Natural killer cell (primary cell): ENCODE measurements at regions not wholly inside any gene's neighbourhood (a gene's known extent, or its start where the extent isn't known, plus 50 kb on each side); places are given as distances from the start of the nearest gene placed in this dataset.

ENCODE experiments used
- ATAC-seq, 3 donors: fragments of 150-1000 bp in 2 of 3; fragments of 200-7000 bp in 1 of 3; cut with Tn5 transposase; 1 replicate in 1 of 3; 2 replicates in 2 of 3; pipeline ENCODE4 v1.10.0; 2021; ENCODE audit warnings: mild to moderate bottlenecking in 2 of 3, moderate library complexity in 2 of 3
- DNase-seq, 2 donors: peaks; one replicate each; pipeline versions ENCODE4 v3.0.0 to v3.0.0-alpha.2; 2013 to 2021; ENCODE audit warnings: mixed read lengths in 1 of 2
- H3K27ac ChIP-seq: one replicate; pipeline ENCODE4 v1.5.1; 2013; ENCODE audit warnings: mild to moderate bottlenecking, low read length
- H3K27me3 ChIP-seq: one replicate; pipeline ENCODE4 v1.6.1; 2013; ENCODE audit warnings: low read length; ENCODE audit not compliant: control insufficient read depth, insufficient read depth
- H3K36me3 ChIP-seq: one replicate; pipeline ENCODE4 v1.6.1; 2013; ENCODE audit warnings: low read length; ENCODE audit not compliant: control insufficient read depth, insufficient read depth
- H3K4me1 ChIP-seq: one replicate; pipeline ENCODE4 v1.6.1; 2013; ENCODE audit warnings: low read length; ENCODE audit not compliant: control insufficient read depth, insufficient read depth
- H3K4me3 ChIP-seq: one replicate; pipeline ENCODE4 v1.5.1; 2013; ENCODE audit warnings: low read length
- H3K9me3 ChIP-seq: one replicate; pipeline ENCODE4 v1.6.1; 2013; ENCODE audit warnings: low read length; ENCODE audit not compliant: control insufficient read depth, insufficient read depth
- H3K27ac Mint-ChIP-seq, 2 donors: one replicate each; pipeline ENCODE4 v1.8.0; 2022; ENCODE audit warnings: mild to moderate bottlenecking in 2 of 2, mixed read lengths in 2 of 2, moderate library complexity in 1 of 2
- H3K27me3 Mint-ChIP-seq, 2 donors: one replicate each; pipeline ENCODE4 v1.8.0; 2022; ENCODE audit warnings: low read depth in 2 of 2, mixed read lengths in 2 of 2
- H3K36me3 Mint-ChIP-seq: one replicate; pipeline ENCODE4 v1.8.0; 2022; ENCODE audit warnings: mixed read lengths
- H3K4me1 Mint-ChIP-seq, 2 donors: one replicate each; pipeline ENCODE4 v1.8.0; 2022; ENCODE audit warnings: mixed read lengths in 2 of 2
- H3K4me3 Mint-ChIP-seq: one replicate; pipeline ENCODE4 v1.8.0; 2022; ENCODE audit warnings: mild to moderate bottlenecking, moderate library complexity, mixed read lengths
- H3K9me3 Mint-ChIP-seq, 2 donors: one replicate each; pipeline ENCODE4 v1.8.0; 2022; ENCODE audit warnings: mixed read lengths in 2 of 2
- CTCF ChIP-seq: fragments of 200-600 bp; IDR thresholded peaks from one replicate; pipeline ENCODE4 v1.8.0; 2022; ENCODE audit warnings: antibody characterized with exemption
- WGBS: methylation state at CpG from one replicate; pipeline ENCODE4 v1.1.7; 2013; ENCODE audit warnings: missing lambda C conversion rate; ENCODE audit not compliant: insufficient coverage; 5-methylcytosine and 5-hydroxymethylcytosine counted together
- intact Hi-C: fragments of 100-400 bp; cut with micrococcal nuclease; formaldehyde crosslinking; loops from one replicate; pipeline ENCODE4 v1.14.2; 2022

DNA sequence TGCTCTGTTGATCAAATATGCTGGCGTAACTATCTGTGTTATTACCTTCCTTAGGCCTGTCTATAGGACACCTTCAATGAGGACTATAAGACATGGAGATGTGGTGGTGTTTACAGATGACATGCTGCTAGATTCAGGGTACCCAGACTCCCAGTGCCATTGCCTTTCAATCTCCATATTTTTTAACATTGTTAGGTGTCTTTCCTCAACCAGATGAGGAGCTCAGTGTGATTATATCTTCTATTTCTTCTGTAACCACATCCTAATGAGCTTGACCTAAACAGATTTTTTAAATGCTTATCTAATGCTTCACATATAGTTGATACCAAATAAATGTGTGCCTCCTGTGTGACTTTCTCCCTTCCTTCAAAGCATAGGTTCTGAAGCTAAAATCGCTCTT, 730.1 kb upstream of the NR2F2 start:
- H3K4me3 Mint-ChIP-seq: no peak overlapping the region
- TF ChIP-seq CTCF: no peak
- 86% methylated on average over 2 of the region's 2 CpGs for WGBS

GRCh38 chr15:95600884-95601283, 729.6 kb upstream of the NR2F2 start:
- no peaks in the 10 kb centered on the region for H3K36me3 Mint-ChIP-seq

More for the DNA sequence above, 730.1 kb upstream of the NR2F2 start:
- Mint-ChIP-seq H3K27ac (no peak overlapping the region), H3K4me1 (no peaks in the 10 kb centered on the region), H3K27me3 (peaks cover 26 to 46% of the 10 kb centered on the region in 2 donors), H3K9me3 (no peaks in the 10 kb centered on the region), H3K36me3 (no peaks in the 10 kb centered on the region)
- intact Hi-C loops: no loop called here
- ATAC-seq: no peak
- no peak overlapping the region for H3K4me3 ChIP-seq
- peaks cover 4% of the 10 kb centered on the region for H3K27me3 ChIP-seq
- H3K4me1 ChIP-seq: no peaks in the 10 kb centered on the region
- H3K27ac ChIP-seq: no peak overlapping the region
- DNase-seq: no peak
- no peaks in the 10 kb centered on the region for H3K36me3 ChIP-seq
- no peaks in the 10 kb centered on the region for H3K9me3 ChIP-seq

DNA sequence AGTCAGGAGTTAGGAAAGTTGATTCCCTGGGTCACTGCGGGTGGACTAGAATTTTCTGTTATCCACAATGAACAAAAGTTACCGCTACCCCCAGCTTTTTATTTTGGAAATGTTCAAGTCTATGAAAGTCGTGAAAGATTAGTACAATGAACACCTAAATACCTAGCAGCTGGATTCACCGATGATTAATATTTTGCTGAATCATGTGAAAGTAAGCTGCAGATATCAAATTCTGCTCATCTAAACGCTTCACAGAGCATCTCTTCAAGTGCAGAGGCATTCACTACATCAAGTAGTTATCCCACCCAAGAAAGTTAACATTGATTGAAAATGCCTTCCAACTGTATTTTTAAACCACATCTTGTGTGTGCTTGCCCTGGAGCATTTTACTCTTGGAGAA, 729.0 kb upstream of the NR2F2 start:
- ATAC-seq: no peak
- Histone ChIP-seq H3K36me3 (no peaks in the 10 kb centered on the region), H3K27ac (no peak overlapping the region), H3K4me1 (no peaks in the 10 kb centered on the region), H3K9me3 (no peaks in the 10 kb centered on the region), H3K27me3 (peaks cover 4% of the 10 kb centered on the region), H3K4me3 (no peak overlapping the region)
- H3K27me3 Mint-ChIP-seq: peaks cover 24 to 51% of the 10 kb centered on the region in 2 donors
- no peak overlapping the region for H3K4me3 Mint-ChIP-seq
- H3K27ac Mint-ChIP-seq: no peak overlapping the region
- WGBS: 85% methylated on average over 5 of the region's 5 CpGs
- no peak for TF ChIP-seq CTCF
- no peaks in the 10 kb centered on the region for H3K9me3 Mint-ChIP-seq
- DNase-seq: no peak
- intact Hi-C loops: no loop called here
- no peaks in the 10 kb centered on the region for H3K4me1 Mint-ChIP-seq
- no peaks in the 10 kb centered on the region for H3K36me3 Mint-ChIP-seq

More at GRCh38 chr15:95600884-95601283, 729.6 kb upstream of the NR2F2 start:
- no peak for TF ChIP-seq CTCF
- Mint-ChIP-seq H3K27ac (no peak overlapping the region), H3K4me3 (no peak overlapping the region), H3K9me3 (no peaks in the 10 kb centered on the region), H3K4me1 (no peaks in the 10 kb centered on the region), H3K27me3 (peaks cover 22 to 46% of the 10 kb centered on the region in 2 donors)
- ATAC-seq (no peak), DNase-seq (no peak)
- Histone ChIP-seq H3K27ac (no peak overlapping the region), H3K9me3 (no peaks in the 10 kb centered on the region), H3K36me3 (no peaks in the 10 kb centered on the region), H3K27me3 (peaks cover 4% of the 10 kb centered on the region), H3K4me3 (no peak overlapping the region), H3K4me1 (no peaks in the 10 kb centered on the region)
- no CpG with 5 or more reads among the region's 3 CpGs for WGBS
- intact Hi-C loops: no loop called here

DNA sequence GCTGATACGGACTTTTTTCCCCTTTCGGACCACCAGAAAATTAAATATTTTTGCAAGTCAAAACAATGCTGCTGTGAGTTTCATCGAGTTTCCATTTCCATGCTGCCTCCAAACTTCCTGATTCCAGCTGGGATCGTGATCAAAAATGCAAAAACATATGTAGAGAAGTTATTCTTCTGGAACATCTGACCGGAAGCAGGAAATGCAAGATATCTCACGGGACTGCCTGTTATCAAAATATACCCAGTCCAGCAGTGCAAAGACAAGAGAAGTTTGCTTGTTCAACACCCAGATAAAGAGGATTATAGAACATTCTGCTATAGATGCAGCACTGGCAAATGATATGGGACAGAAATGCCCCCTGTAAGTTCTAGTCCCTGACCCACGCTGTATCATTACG, 726.7 kb upstream of the NR2F2 start:
- H3K27ac Mint-ChIP-seq: no peak overlapping the region
- H3K36me3 Mint-ChIP-seq: no peaks in the 10 kb centered on the region
- H3K9me3 ChIP-seq: no peaks in the 10 kb centered on the region
- DNase-seq (no peak), ATAC-seq (no peak)
- H3K4me1 ChIP-seq: no peaks in the 10 kb centered on the region
- intact Hi-C loops: no loop called here
- peaks cover 0 to 3% of the 10 kb centered on the region in 2 donors for H3K4me1 Mint-ChIP-seq
- H3K27me3 Mint-ChIP-seq: peaks cover 20 to 44% of the 10 kb centered on the region in 2 donors
- no peak overlapping the region for H3K27ac ChIP-seq
- no peaks in the 10 kb centered on the region for H3K9me3 Mint-ChIP-seq
- H3K36me3 ChIP-seq: no peaks in the 10 kb centered on the region
- 84% methylated on average over 8 of the region's 8 CpGs for WGBS
- H3K4me3 ChIP-seq: no peak overlapping the region
- peaks cover 3% of the 10 kb centered on the region for H3K27me3 ChIP-seq
- no peak for TF ChIP-seq CTCF
- no peak overlapping the region for H3K4me3 Mint-ChIP-seq
